Erythroblast (primary cell): ENCODE measurements at regions not wholly inside any gene's neighbourhood (a gene's known extent, or its start where the extent isn't known, plus 50 kb on each side); places are given as distances from the start of the nearest gene placed in this dataset.

Experiments used
- GATA1 ChIP-seq: IDR thresholded peaks from 2 replicates; pipeline ENCODE4 v1.6.1; 2011; ENCODE audit warnings: low read depth, mild to moderate bottlenecking, control low read depth, low read length, moderate library complexity
- POLR2A ChIP-seq: IDR thresholded peaks from 2 replicates; pipeline ENCODE4 v1.6.1; 2011; ENCODE audit warnings: mild to moderate bottlenecking, low read length

DNA sequence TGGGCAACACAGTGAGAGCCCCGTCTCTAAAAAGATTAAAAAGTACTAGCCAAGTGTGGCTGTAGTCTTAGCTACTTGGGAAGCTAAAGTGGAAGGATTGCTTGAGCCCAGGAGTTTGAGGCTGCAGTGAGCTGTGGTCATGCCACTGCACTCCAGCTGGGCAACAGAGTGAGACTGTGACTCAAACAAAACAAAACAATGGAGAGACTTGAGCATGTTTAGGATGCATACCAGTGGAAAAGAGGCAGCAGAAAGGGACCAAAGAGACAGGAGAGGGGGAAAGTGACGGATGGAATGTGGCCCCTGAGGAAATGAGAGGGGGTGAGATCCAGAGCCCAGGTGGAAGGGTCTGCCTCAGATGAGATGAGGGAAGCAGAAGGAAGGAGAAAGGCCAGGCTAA lies 358.9 kb downstream of the RPS6KC1 start:
- no peak for TF ChIP-seq POLR2A
- no peak for TF ChIP-seq GATA1
